Epithelial cell of proximal tubule (primary cell): ENCODE measurements at regions not wholly inside any gene's neighbourhood (a gene's known extent, or its start where the extent isn't known, plus 50 kb on each side); places are given as distances from the start of the nearest gene placed in this dataset.
A peak's percentile ranks its signal among the peaks of the same experiment; 100 is the strongest.

ENCODE experiments used
- DNase-seq: peaks from one replicate; pipeline ENCODE4 v3.0.0-alpha.2; 2011; ENCODE audit warnings: low read depth
- H3K4me3 ChIP-seq: 2 replicates; pipeline ENCODE4 v1.5.1; 2011; ENCODE audit warnings: low read depth, mild to moderate bottlenecking, low read length
- TF ChIP-seq, protein P1 (sequence below): conservative IDR thresholded peaks from 2 replicates; pipeline ENCODE4 v1.5.1; 2012; ENCODE audit warnings: low read depth, mild to moderate bottlenecking, low read length

DNA sequence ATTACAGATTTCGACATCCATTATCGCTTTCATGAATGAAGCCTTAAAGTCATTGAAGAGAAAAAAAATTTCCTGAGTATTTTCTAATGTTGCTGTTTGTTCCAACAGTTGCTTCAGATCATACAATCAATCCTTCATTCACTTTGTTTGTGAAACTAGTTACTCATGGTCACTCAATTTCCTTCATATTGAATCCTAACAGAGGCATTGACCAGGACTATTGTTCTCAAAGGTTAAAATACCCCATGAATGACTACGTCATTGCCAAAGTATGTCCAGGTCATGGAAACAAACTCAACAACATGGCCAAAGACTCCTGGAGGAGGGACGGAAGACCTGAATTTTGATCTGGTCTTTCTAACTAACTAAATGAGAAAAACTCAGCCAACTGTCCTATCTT, 54.0 kb upstream of the ABCB5 start:
- TF ChIP-seq, protein P1, sequence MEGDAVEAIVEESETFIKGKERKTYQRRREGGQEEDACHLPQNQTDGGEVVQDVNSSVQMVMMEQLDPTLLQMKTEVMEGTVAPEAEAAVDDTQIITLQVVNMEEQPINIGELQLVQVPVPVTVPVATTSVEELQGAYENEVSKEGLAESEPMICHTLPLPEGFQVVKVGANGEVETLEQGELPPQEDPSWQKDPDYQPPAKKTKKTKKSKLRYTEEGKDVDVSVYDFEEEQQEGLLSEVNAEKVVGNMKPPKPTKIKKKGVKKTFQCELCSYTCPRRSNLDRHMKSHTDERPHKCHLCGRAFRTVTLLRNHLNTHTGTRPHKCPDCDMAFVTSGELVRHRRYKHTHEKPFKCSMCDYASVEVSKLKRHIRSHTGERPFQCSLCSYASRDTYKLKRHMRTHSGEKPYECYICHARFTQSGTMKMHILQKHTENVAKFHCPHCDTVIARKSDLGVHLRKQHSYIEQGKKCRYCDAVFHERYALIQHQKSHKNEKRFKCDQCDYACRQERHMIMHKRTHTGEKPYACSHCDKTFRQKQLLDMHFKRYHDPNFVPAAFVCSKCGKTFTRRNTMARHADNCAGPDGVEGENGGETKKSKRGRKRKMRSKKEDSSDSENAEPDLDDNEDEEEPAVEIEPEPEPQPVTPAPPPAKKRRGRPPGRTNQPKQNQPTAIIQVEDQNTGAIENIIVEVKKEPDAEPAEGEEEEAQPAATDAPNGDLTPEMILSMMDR: no peak
- H3K4me3 ChIP-seq: no peak overlapping the region
- peak; percentile 60 for DNase-seq

DNA sequence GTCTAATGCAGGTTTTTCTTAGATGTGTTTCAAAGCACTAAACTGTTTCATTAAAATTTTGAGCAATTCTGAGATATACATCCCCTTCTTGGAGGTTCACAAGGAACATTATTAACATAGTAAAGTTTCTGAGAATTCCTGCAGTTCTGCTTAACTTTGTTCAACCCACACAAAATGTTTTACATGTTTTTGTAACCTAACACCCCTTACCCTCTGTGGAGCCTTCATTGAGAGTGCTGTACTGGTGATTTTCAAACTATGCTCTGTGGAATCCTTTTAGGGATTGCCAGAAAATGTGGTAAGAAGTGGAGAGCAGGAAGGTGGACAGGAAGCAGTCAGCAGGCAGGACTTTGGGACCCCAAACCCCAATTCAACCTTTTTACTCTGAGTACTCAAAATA, 53.6 kb upstream of the ABCB5 start:
- TF ChIP-seq, protein P1: no peak
- no peak overlapping the region for H3K4me3 ChIP-seq
- no peak for DNase-seq

DNA sequence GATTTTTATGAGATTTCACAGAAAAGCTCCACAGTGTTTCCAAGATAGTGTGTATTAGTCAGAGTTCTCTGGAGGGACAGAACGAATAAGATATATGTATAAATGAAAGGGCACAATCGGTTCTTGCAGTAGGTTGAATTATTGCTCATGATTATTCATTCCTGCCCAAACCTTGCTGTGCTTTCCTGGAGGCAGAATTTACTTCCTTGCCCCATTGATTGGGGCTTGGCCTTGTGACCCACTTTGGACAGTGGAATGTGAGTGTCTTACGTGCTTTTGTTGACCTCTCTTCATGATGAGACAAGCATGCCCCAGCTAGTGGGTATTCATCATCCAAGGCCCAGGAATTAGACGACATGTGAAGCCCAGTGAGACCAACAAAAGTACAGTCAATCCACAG, 53.0 kb upstream of the ABCB5 start:
- H3K4me3 ChIP-seq: no peak overlapping the region
- no peak for DNase-seq
- TF ChIP-seq, protein P1: no peak
